HG03457 (cell line): ENCODE measurements at regions not wholly inside any gene's neighbourhood (a gene's known extent, or its start where the extent isn't known, plus 50 kb on each side); places are given as distances from the start of the nearest gene placed in this dataset.
"Not testable (repeated sequence)": the region's sequence is repeated elsewhere in the genome, so short reads cannot be mapped to it uniquely, and the experiment has no call there.

Experiments used
- ATAC-seq: cut with Tn5 transposase; IDR thresholded peaks from one replicate; pipeline ENCODE4 v1.9.1; 2021; ENCODE audit warnings: moderate number of reproducible peaks; ENCODE audit not compliant: unreplicated experiment

DNA sequence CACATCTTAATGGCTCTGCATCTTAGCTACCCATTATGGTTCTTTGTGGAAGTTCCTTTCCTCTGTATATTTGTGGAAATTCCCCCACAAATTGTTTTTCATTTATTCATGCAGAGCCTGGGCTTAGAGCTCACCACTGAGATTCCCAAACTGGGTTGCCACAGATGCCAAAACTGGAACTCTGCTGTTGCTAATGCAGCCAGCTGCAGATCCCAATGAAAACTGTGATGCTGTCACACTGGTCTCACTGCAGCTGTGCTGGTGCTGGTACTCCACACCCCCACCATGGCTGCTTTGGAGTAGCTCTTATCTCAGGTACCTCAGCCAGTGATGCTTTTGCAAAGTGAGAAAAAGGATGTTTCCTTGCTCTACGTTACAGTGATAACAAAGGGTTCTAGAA is 87.7 kb downstream of the DCK start:
- ATAC-seq = no peak

DNA sequence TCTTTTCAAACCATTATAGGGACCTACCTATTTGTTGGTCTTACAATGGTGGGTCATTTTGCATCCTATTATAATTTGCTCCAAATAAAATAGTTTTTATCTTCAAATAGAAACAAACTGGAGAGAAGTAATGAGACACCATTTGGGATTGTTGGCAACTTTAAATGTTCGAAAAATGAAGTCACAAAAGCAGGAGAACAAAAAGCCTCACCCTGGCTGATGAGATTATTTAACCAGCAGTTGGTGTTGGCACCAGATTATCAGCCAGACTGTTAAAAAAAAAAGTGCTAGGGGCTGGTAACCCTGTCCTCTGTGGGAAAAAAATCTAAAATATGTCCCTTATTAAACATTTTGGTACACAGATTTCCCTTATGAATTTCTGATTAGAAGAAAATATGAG is 100.3 kb downstream of the DCK start:
- ATAC-seq = no peak

DNA sequence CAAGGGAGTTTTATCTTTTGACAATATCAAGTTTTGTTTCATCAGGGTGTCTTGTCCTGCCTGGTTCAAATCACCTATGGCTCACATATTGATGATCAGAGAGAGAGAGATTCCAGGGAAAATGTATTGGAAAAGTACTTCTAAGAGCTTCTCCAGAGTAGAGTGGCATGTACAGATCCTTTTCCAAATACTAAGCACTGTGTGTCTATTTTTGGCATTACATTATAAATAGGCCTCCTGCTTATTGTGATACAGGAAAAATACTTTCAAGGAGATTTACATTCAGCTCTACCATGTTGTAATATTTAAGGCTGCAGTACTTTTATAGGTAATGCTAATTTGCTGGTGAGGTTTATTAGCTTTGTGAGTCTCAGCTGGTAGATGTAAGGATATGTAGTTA is 100.8 kb downstream of the DCK start:
- no peak for ATAC-seq

DNA sequence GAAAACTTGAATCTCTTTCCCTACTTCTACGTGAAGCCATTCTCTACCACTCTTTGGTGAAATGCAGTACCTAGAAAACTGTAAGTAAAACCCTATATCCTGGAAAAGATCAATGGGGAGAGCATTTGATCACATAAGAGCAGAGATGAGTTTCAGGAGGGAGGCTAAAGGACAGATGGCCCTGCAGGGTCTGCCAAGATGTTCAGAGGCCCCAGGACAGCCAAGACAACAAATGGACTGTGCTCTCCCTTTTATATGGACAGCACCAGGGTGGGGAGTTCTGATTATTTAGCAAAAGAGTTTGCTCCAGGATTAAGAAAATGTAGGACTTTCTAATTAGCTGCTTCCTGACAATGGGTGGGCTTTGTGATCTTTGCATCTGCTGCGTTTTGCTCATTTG is 101.7 kb downstream of the DCK start:
- ATAC-seq = no peak

DNA sequence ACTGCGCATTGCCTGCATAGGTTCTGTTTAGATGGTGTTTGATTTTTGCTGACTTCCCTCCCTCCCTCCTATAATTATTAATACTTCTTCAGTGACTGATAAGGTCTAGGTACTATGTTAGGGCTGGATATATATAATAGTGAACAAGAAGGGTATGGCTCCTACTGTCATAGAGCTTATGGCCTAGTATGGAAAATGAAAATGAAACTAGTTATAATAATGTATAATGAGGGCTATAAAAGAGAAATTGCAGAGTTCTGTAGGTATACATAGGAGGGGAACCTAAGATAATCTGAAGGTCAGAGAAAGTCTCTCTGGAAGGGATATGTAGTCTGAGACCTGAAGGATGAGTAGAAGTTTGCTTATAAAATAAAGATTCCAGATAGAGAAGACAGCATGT is 102.1 kb downstream of the DCK start:
- peak; percentile 59 for ATAC-seq

DNA sequence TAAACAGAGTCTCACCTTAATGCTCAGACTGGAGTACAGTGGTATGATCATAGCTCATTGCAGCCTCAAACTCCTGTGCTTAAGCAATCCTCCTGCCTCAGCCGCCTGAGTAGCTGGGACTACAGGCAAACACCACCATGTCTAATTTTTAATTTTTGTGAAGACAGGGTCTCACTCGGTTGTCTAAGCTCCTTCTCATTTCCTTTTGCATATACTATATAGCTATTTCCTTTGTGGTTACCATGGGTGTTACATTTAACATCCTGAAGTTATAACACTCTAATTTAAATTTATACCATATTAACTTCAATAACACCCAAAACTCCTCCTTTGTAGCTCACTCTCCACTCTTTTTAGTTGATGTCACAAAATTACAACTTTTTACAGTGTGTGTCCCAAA is 114.3 kb downstream of the DCK start:
- no peak for ATAC-seq

DNA sequence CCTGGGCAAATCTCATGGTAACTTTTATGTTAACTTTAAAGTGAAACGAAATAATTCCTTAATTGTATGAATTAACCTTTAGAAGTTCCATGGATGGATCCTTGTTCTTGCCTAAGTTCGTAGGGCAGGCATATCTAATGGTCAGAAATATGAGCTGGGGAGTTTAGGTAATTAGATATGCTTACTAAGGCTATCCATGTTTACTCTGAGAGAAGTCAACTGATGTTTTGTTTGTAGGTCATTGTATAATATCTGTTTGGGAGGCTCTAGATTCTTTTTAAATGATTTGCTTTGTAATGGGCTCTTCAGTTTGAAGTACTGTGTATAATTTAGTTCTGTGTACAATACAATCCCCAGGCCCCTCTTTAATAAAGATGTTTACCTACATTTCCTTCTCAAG is 117.0 kb downstream of the DCK start:
- no peak for ATAC-seq

DNA sequence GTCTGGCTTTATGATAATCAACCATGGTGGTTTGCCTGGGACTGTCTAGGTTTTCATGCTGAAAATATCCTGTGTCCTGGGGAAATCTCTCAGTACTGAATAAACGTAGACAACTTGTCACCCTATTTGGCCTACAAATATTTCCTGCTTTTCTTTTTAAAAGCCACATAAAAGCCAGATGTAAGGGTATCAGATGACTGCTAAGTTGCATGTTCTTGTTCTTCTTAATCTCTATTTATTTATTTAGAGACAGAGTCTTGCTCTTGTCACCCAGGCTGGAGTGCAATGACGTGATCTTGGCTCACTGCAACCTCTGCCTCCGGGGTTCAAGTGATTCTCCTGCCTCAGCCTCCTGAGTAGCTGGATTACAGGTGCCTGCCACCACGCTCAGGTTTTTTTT is 117.7 kb downstream of the DCK start:
- ATAC-seq = not testable (repeated sequence)

DNA sequence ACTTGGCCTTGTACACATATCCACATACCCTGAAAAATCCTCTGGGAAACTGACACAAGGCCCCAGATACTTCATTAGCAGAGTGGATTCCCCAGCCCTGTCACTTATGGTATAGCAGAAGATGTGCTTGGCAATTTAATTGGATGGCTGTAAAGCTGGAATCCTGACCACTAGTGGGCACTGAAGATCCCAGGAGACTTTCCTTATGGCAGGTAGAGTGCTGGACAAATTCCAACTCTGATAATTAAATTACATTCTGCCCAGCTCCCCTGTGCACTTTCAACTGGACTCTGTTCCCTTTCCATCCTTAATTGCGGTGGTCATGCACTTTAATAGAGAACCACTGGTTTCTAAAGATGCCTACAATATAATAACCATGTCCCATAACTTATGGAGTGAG is 119.8 kb downstream of the DCK start:
- no peak for ATAC-seq

DNA sequence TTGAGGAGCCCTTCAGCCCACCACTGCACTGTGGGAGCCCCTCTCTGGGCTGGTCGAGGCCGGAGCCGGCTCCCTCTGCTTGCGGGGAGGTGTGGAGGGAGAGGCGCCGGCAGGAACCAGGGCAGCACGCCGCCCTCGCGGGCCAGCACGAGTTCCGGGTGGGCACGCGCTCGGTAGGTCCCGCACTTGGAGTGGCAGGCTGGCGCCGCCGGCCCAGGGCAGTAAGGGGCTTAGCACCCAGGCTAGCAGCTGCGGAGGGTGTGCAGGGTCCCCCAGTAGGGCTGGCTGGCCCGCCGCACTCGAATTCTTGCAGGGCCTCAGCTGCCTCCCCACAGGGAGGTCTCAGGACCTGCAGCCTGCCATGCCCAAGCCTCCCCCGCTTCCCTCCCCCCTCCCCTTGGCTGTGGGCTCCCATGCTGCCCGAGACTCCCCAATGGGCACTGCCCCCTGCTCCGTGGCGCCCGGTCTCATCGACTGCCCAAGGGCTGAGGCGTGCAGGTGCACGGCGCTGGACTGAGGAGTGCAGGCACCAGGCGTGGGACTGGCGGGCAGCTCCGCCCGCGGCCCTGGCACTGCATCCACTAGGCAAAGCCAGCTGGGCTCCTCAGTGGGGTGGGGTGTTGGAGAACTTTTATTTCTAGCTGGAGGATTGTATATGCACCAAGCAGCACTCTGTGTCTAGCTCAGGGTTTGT is 127.5 kb downstream of the DCK start:
- ATAC-seq = no peak

DNA sequence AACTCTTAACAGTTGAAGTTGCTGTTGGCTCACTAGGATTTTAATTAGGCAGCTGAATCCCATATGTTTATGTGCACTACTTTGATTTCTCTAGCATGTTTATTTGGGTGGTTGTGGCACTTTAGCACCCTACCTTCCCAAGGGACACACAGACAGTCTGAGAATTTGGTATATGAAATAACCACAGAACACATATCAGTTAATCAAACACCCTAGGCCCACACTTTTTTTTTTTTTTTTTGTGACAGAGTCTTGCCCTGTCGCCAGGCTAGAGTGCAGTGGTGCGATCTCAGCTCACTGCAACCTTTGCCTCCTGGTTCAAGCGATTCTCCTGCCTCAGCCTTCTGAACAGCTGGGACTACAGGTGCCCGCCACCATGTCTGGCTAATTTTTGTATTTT is 130.5 kb downstream of the DCK start:
- no peak for ATAC-seq

DNA sequence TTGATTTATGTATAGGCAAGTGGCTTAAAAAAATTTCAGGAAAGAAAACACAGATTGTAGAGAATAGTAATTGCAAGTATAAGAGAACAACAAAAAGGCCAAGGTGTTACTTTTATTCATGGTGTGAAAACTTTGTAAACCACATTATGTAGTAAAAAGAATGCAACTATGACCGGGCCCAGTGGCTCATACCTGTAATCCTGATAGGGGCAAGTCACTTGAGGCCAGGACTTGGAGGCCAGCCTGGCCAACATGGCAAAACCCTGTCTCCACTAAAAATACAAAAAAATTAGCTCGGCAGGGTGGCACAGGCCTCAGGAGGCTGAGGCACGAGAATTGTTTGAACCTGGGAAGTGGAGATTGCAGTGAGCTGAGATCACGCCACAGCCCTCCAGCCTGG is 131.7 kb downstream of the DCK start:
- no peak for ATAC-seq

DNA sequence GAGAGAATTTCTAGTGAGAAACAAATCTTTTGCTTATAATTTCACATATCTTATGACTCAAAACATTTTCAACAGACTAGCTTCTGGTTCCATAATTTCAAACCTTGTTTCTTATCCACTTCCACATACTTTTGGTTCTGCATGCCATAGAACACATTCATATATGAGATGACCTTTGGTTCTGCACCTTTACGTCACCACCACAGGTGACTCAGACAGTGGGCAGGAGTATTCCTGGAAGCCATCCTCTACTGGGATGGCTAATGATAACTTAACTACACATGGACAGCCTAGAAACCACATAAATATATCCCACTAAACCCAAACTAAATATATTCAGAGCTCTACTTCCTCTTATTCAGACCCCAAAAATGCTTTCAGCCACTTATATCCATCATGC is 133.3 kb downstream of the DCK start:
- no peak for ATAC-seq

DNA sequence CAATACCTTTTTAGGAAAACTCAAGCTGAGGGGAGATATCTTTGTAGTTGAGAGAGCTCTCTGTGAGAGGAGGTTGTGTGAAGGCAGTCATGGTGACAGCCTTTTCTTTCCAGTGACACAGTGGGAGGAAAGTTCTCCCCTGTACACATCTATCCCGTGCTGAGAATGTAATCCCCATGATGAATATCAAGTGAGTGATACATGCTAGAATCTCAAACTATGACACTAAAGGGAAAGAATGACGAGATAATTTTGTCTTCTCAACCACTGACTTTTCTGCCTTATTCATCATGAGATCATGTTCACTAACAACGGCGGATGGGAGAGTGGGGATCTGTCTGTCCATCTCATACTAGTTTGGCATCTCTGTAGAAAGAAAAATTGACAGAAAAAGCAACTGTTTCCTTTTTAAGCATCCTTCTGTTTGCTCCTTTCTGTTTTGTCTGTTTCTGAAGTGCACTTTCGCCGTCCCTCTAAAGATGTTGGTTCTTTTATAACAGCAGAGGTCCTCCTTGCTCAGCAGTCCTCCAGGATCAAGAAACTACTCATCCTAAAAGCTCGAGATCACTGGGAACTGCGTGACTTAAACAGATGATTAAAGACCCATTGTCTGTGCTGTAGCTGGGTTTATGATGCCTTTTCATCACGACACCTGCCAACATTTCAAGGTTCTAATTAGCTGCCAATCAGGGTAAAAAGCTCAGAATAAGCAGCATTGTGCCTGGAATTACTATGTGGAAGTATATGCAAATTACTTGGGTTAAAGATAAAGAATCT is 137.6 kb downstream of the DCK start:
- no peak for ATAC-seq

DNA sequence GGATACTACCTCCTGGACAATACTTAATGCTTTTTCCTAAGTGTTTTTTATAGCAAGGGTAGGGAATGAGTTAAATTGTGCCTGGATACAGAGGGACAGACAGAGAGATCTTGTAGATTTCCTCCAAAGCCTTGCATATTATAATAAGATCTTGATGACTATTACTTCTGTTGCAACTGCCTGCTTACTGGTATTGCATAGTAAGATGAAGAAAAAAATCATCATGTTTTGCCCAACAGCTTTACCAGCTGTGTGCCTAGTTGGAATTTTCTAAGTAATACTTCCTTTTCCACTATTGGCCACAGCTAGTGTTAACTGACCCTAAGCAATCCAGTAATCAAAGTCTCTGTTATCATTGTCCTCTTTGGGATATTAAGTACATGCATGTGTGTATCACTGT is 139.0 kb downstream of the DCK start:
- ATAC-seq = no peak

DNA sequence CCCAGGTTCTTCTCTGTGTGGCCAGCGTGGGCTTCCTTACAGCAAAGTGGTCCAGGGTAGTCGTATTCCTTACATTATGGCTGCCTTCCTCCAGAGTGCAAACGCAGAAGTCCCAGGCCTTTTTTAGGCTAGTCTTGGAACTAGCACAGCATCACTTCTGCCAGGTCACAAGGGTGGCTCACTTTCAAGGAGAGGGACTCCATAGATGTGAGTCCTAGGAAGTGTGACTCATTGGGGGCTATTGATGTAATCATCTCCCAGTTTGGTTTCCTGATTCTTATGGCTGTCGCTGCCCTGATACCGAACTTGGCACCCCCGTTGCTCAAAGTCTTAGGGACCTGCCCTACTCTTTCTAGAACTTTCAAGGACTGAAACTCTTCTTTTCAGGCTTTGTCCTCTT is 140.0 kb downstream of the DCK start:
- ATAC-seq = no peak

DNA sequence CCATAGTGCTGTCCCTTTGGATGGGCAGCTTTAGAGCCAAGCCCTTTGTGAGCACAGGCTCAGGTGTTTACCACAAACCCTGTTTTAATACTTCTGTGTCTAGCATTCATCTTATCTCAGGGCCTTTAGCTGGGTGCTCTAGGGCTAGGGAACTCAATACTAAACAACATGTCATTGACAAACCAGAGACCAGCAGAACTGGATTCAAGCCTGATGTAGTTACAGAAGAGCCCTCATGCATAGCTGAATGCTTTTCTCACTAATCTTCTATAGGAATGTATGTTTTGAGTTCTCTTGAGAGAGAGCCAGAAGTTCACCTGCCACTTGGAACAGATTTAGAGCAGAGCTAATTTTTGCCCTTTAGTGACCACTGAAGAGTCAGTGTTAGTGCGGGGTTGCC is 142.6 kb downstream of the DCK start:
- ATAC-seq = no peak

DNA sequence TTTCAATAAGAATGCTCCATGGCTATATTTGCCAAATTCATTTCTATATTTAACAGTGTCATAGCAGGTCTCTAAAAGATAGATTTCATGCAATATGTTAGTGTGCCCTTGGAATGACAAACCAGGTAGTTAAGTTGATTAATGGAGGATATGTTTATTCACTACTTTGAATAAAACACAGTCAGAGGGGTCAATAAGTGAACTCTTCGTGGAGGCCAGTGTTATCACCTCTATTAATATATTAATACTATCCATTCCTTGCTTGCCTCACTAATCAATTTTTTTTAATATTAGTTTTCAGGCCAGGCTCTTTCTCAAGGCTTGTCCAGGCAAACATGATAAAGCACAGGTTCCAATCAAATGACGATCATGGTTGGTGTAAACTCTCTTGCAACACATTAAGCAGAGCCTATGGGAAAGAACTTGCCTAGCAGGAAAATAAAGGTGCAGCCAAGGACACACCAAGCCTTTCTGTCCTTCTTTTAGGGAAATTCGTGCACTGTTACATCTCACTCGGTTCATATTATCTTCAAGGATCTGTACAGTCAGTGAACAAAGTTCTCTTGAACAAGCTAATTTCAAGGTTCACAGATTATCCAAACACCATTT is 144.7 kb downstream of the DCK start:
- ATAC-seq = no peak

DNA sequence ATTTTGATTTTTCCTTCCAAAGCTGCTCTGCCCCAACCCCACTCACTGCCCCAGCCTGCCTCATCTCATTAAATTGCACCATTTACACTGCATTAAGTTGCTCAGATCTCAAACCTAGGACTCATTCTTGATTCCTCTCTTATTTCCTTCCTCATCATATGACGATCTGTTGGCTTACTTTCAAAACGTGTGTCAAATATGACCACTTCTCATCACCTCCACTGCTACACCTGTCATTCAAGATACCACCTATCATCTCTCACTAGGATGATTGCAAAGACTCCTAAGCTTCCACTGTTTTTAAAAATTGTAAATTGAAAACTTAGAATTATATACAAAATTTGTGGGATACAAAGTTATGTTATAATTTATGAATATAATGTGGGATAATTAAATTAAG is 147.1 kb downstream of the DCK start:
- ATAC-seq = no peak

DNA sequence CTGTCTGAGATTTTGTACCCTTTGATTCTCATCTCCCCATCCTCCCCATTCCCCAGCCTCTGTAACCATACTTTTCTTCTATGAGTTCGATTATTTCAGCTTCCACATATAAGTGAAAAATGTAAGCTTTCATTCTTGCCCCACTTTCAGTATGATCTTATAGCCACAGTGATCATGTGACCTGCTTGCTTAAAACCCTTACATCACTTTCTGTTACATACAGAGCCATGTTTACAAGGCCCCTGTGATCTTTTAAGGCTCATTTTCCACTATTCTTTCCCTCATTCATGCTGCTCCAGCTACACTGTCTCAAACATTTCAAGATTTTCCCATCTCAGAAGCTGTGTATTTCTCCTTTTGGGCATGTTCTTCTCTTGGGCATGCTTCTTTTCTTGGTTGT is 147.7 kb downstream of the DCK start:
- no peak for ATAC-seq

DNA sequence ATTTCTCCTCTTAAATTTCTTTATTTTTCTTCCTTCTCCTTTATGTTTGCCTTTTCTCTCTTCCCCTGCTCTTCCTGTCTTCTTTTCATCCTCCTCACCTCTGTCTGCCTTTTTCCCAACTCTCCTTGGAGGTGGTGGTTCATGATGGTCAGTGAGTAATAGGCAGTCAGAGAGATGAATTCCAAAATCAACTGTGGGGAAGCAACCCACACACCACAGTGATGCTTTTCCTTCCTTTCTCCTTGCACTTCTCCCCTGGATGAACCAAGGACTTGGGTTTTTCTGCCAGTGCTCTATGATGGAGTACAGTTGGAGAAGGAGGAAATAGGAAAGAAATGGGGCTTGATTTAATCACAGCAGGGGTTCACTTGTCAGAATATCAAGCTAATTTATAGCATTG is 153.8 kb downstream of the DCK start:
- no peak for ATAC-seq

DNA sequence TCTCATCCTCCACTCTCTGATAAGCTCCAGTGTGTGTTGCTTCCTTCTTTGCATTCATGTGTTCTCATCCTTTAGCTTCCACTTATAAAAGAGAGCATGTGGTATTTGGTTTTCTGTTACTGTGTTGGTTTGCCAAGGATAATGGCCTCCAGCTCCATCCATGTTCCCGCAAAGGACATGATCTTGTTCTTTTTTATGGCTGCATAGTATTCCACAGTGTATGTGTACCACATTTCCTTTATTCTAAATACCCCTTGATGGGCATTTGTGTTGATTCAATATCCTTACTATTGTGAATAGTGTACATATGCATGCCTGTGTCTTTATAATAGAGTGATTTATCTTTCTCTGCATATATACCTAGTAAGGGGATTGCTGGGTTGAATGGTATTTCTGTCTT is 155.1 kb downstream of the DCK start:
- ATAC-seq = no peak
